GM21381 (cell line): ENCODE measurements at regions not wholly inside any gene's neighbourhood (a gene's known extent, or its start where the extent isn't known, plus 50 kb on each side); places are given as distances from the start of the nearest gene placed in this dataset.
"Not testable (repeated sequence)": the region's sequence is repeated elsewhere in the genome, so short reads cannot be mapped to it uniquely, and the experiment has no call there.

Source experiments
- ATAC-seq: cut with Tn5 transposase; IDR thresholded peaks from one replicate; pipeline ENCODE4 v1.9.1; 2021; ENCODE audit warnings: mild to moderate bottlenecking, moderate library complexity; ENCODE audit not compliant: unreplicated experiment

GRCh38 chr5:60546207-60546606 is 153.8 kb downstream of the DEPDC1B start:
- ATAC-seq = no peak

- ATAC-seq = no peak
Observed at GRCh38 chr5:60545551-60545950, 154.4 kb downstream of the DEPDC1B start.

GRCh38 chr5:60544142-60544541 is 155.8 kb downstream of the DEPDC1B start:
- no peak for ATAC-seq

- ATAC-seq = peak; percentile 23
Observed at GRCh38 chr5:60541980-60542379, 158.0 kb downstream of the DEPDC1B start.

DNA sequence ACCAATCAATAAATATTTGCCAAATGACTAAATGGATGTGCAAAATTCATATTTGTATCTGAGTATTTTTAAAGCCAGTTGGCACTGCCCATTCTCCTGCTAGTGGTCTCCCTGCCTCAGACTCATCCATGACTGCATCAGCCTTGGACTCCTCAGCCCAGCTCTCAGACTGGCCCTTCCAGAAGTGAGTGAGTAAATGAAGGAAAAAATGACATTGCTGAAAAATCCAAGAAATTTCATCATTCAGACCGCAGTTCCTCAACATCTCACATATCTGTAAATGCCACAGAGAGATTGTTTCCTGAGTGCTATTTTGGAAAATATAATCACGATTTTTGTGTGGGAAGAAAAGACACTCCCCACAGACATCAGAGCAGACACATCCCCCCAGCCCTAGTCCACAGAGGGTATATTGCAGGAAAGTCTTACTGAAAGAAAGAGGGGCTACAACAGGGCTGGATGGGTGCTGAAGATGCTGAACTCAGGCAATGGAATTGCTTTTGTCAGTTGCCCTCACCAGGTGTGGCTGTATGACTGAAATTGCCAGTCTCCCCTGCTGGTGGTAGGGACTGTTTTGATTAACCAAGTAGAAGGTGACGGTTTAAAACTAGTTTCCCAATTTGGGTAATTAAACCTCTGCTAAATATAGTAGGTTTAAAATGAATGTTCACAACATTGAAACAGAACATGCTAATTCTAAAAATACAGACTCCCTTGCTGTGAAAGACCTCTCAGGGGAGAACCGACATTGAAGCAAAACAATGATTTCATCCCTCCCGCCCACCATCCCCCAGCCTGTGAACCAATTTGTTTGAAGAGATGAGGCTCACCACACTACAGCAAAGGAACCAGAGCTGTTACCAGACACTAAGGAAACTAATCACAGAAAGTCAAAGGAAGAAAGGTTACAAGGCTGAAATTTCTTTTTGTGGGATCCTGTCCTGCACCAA is 158.8 kb downstream of the DEPDC1B start:
- ATAC-seq = peak; percentile 84

GRCh38 chr5:60538955-60539866 is 160.8 kb downstream of the DEPDC1B start:
- ATAC-seq = no peak

GRCh38 chr5:60538426-60538825 is 161.5 kb downstream of the DEPDC1B start:
- ATAC-seq = no peak

DNA sequence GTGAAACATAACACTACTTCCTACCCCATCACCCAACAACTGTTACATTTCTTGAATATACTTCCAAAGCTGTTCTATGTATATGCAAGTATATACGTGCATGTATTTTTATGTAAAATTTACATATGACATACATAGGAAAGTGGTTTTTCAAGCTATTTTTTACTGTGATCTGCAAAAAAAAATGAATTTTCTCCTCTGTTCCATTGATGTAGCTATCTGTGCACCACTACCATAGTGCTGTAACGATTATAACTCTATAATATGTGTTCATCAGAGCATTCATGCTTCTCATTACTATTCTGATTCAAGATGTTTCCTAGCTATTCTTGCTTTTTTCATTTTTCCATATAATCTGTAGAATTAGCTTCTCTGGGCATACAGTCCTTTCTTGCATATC is 164.0 kb downstream of the DEPDC1B start:
- no peak for ATAC-seq

- no peak for ATAC-seq
Observed at GRCh38 chr5:60535198-60535597, 164.8 kb downstream of the DEPDC1B start.

DNA sequence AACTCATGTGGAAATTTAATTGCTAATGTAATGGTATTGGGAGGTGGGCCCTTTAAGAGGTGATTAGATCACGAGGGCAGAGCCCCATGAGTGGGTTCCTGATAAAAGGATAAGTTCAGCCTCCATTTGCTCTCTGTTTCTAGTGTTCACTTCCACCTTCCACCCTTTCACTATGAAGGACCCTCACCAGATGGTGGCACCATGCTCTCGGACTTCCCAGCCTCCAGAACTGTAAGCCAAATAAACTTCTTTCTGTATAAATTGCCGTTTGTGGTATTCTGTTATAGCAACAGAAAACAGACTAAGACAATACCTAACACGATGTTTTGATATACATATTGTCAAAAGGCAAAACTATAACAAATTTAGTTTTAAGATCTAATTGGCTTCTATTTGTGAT is 166.2 kb downstream of the DEPDC1B start:
- no peak for ATAC-seq

DNA sequence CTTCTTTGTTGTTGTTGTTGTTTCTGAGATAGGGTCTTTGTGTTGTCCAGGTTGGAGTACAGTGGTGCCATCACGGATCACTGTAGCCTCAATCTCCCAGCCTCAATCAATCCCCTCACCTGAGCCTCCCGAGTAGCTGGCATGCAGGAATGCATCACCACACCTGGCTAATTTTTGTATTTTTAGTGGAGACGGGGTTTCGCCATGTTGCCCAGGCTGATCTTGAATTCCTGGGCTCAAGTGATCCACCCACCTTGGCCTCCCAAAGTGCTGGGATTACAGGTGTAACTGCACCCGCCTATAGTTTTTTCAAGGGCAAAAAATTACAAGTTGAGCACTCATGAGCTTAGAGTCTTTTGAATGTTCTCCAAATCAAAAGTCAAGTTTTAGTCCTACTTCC is 167.2 kb downstream of the DEPDC1B start:
- ATAC-seq = not testable (repeated sequence)

DNA sequence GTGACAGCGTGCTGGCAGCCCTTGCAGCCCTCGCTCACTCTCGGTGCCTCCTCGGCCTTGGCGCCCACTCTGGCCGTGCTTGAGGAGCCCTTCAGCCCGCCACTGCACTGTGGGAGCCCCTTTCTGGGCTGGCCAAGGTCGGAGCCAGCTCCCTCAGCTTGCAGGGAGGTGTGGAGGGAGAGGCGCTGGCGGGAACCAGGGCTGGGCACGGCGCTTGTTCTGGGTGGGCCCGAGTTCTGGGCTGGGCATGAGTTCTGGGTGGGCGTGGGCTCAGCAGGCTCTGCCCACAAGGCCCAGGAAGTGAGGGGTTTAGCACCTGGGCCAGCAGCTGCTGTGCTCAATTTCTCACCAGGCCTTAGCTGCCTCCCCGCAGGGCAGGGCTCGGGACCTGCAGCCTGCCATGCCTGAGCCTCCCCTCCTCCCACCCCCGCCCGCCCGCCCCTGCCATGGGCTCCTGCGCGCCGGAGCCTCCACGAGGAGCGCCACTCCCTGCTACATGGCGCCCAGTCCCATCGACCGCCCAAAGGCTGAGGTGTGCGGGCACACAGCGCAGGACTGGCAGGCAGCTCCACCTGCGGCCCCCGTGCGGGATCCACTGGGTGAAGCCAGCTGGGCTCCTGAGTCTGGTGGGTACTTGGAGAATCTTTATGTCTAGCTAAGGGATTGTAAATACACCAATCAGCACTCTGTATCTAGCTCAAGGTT is 169.7 kb downstream of the DEPDC1B start:
- ATAC-seq = not testable (repeated sequence)

GRCh38 chr5:60529001-60529400 is 171.0 kb downstream of the DEPDC1B start:
- no peak for ATAC-seq

DNA sequence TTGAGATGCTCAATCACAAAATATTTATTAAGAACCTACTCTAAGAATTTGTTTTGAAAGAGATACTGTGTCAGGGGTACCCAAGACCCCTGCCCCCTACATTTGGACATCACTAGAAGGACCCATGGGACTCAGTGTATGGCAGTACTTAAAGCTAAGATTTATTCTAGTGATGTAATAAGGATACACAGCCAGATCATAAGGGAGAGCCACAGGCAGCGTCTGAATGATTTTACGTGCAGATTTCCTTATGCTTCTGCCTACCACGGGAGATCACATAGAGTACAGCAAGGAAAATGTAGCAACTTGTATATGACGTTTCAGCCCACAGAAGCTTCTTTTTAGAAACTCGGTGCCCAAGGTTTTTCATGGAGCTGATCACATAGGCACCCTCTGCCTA is 172.9 kb downstream of the DEPDC1B start:
- no peak for ATAC-seq

DNA sequence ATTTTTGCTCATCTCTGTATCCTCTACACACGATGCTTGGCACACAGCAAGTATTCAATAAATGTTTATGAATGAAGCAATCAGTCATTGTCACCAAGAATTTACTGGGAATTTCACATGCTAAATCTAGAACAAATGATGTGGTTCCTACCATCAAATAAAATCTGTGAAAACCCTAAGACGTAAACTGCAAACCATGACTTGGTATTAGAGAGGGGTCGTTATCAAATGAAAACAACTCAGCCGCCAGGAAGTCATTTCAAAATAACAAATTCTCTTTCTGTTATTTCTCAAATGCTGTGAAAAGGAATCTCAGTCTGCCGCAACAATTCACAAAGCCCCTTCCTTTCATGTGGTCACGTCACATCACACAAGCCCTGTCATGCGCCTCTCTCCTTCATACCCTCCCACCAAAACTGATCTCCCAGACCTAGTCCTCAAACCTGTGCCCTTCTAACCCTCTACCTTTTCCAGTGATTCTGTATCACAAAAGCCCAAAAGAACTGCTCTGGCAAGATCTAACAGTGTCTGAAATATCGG is 173.6 kb downstream of the DEPDC1B start:
- no peak for ATAC-seq

GRCh38 chr5:60522292-60522905 is 177.6 kb downstream of the DEPDC1B start:
- peak; percentile 65 for ATAC-seq

- ATAC-seq = peak; percentile 47
Observed at GRCh38 chr5:60521376-60522291, 178.3 kb downstream of the DEPDC1B start.

DNA sequence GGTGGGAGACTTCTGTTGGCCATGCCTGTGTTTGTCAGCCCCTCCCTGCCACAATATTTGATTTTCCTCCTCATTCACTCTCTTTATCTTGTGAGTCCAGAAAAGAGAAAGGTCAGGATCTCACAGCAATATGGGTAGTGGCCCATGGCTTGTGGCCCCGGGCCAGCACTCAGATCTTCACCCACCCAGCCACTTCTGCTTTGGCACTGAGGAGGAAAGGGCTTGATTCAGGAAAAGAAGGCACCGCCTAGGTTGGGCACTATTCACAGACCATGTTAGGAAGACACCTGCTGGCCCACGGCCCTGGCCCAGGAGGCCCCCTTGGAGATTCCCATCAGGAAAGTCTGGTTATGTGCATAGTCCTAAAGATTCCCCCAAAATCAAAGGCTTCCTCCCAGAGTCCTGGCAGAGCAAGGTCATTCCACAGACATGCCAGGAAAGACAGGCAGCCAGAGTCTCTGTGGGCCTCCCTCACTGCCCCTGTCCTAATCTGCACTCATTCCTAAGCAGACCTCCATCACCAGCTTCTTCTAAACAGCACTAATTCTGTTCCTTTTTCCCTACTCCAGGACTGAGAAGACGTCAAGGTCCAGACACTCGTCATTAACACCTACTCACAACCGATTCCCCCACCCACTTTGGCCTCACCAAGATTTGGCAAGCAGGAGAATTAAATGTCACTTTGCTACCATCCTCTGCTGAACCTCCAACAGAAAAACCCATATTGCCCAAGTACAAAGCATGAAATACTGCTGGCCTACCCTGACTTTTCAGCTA is 179.3 kb downstream of the DEPDC1B start:
- ATAC-seq = no peak
